ENCODE measurements at regions not wholly inside any gene's neighbourhood (a gene's known extent, or its start where the extent isn't known, plus 50 kb on each side); places are given as distances from the start of the nearest gene placed in this dataset.
A peak's percentile ranks its signal among the peaks of the same experiment; 100 is the strongest.

DNA sequence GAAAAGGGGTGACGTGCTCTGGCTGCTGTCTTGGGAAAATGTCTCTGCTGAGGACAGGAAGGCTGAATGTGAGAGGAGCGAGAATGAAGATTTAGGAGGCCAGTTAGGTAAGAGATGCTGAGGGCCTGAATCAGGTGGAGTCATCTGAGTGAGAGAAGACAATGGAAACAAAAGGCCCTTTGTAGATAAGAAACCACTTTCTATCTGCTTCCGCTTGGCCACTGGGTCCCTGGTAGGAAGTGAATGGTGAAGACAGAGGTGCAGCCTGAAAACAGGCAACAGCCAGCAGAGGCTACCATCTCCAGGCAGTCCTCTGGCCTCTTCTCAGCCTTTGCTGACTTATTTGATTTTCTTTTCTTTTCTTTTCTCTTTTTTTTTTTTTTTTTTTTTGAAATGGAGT is 374.0 kb upstream of the SLC14A2 start:
- intact Hi-C loops (cut with DNase I; ENCODE audit: low total_unique reads) = no loop called here
- TF ChIP-seq POLR2A (IDR thresholded peaks at IDR 0.05) (no peak), EP300 (IDR thresholded peaks at IDR 0.05; ENCODE audit: low read depth) (no peak), POLR2AphosphoS5 (IDR thresholded peaks at IDR 0.05) (no peak)
- TF ChIP-seq, protein P1, sequence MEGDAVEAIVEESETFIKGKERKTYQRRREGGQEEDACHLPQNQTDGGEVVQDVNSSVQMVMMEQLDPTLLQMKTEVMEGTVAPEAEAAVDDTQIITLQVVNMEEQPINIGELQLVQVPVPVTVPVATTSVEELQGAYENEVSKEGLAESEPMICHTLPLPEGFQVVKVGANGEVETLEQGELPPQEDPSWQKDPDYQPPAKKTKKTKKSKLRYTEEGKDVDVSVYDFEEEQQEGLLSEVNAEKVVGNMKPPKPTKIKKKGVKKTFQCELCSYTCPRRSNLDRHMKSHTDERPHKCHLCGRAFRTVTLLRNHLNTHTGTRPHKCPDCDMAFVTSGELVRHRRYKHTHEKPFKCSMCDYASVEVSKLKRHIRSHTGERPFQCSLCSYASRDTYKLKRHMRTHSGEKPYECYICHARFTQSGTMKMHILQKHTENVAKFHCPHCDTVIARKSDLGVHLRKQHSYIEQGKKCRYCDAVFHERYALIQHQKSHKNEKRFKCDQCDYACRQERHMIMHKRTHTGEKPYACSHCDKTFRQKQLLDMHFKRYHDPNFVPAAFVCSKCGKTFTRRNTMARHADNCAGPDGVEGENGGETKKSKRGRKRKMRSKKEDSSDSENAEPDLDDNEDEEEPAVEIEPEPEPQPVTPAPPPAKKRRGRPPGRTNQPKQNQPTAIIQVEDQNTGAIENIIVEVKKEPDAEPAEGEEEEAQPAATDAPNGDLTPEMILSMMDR (IDR thresholded peaks at IDR 0.05) = no peak
- in situ Hi-C loops (cut with MboI; ENCODE audit: low pct_ligation_motif_present in 1 of 4, low pct_unique_long_range_greater_than_20kb in 1 of 4, low sequenced_read_pairs in 3 of 4) = no loop called here
- Histone ChIP-seq H3K27ac (no peak overlapping the region), H3K4me1 (no peaks in the 10 kb centered on the region), H3K27me3 (no peaks in the 10 kb centered on the region), H3K9me3 (no peaks in the 10 kb centered on the region), H3K36me3 (no peaks in the 10 kb centered on the region), H3K4me3 (no peak overlapping the region)
- DNase-seq = no peak
- 74 to 92% methylated on average over 2 to 3 of the region's 3 CpGs for WGBS, 2 donors (ENCODE audit: low coverage in 1 of 2)

- TF ChIP-seq POLR2AphosphoS5 (IDR thresholded peaks at IDR 0.05) (no peak), EP300 (IDR thresholded peaks at IDR 0.05; ENCODE audit: low read depth) (no peak), POLR2A (IDR thresholded peaks at IDR 0.05) (no peak)
- TF ChIP-seq, protein P1 (IDR thresholded peaks at IDR 0.05) = no peak
- in situ Hi-C loops (cut with MboI; ENCODE audit: low pct_ligation_motif_present in 1 of 4, low pct_unique_long_range_greater_than_20kb in 1 of 4, low sequenced_read_pairs in 3 of 4) = no loop called here
- WGBS, 2 donors (ENCODE audit: low coverage in 1 of 2) = 54 to 67% methylated on average over 8 of the region's 8 CpGs
- no peak overlapping the region for H3K4me3 ChIP-seq
- H3K27ac ChIP-seq = no peak overlapping the region
- no peaks in the 10 kb centered on the region for H3K27me3 ChIP-seq
- H3K4me1 ChIP-seq = no peaks in the 10 kb centered on the region
- no peaks in the 10 kb centered on the region for H3K36me3 ChIP-seq
- intact Hi-C loops (cut with DNase I; ENCODE audit: low total_unique reads) = no loop called here
- DNase-seq = no peak
- no peaks in the 10 kb centered on the region for H3K9me3 ChIP-seq
These were observed 373.2 kb upstream of the SLC14A2 start for GRCh38 chr18:45241982-45242565.

DNA sequence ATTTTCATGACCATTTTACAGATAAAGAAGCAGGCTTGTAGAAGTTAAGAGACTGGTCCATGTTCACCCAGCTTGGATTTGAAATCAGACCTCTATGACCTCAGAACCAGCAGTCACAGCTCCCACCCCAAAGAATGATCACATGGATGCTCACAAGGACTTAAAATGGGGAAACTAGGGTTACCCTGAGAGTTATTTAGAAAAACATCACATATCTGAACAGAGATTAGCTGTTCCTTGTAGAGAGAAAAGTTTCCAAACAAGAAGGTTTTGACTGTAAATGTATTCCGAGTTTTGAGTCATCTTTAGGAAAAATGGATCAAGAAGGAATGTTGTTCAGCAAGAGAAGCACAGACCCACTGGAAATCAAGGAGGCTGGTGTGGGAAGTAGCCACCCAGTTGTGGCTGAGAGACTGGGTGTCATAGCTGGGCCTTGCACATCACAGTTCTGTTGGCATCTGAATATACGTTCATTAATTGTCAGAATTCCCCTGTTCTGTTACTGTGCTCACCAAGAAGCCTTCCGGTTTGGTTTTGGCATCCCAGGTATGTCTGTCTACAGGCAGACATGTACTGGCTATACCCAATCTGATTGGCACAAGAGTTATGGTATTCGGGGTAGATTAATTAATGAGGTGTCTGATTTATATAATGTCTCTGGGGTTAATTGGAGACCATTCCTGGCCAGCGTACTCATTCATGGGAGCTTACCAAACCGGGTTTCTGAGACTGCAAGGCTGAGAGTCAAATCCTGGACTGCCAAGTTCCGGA is 371.8 kb upstream of the SLC14A2 start:
- Histone ChIP-seq H3K36me3 (no peaks in the 10 kb centered on the region), H3K27me3 (no peaks in the 10 kb centered on the region), H3K9me3 (no peaks in the 10 kb centered on the region), H3K4me3 (no peak overlapping the region), H3K4me1 (peaks cover 0 to 9% (median 3%) of the 10 kb centered on the region in 4 donors), H3K27ac (peak overlapping the region in 1 of 4 donors; percentile 6)
- WGBS, 2 donors (ENCODE audit: low coverage in 1 of 2) = 68 to 100% methylated on average over 3 to 7 of the region's 7 CpGs
- TF ChIP-seq, protein P1 (IDR thresholded peaks at IDR 0.05) = no peak
- no peak for TF ChIP-seq EP300 (IDR thresholded peaks at IDR 0.05; ENCODE audit: low read depth)
- TF ChIP-seq POLR2AphosphoS5 (IDR thresholded peaks at IDR 0.05) = no peak
- no peak for TF ChIP-seq POLR2A (IDR thresholded peaks at IDR 0.05)
- intact Hi-C loops (cut with DNase I; ENCODE audit: low total_unique reads) = no loop called here
- in situ Hi-C loops (cut with MboI; ENCODE audit: low pct_ligation_motif_present in 1 of 4, low pct_unique_long_range_greater_than_20kb in 1 of 4, low sequenced_read_pairs in 3 of 4) = no loop called here
- DNase-seq = no peak

DNA sequence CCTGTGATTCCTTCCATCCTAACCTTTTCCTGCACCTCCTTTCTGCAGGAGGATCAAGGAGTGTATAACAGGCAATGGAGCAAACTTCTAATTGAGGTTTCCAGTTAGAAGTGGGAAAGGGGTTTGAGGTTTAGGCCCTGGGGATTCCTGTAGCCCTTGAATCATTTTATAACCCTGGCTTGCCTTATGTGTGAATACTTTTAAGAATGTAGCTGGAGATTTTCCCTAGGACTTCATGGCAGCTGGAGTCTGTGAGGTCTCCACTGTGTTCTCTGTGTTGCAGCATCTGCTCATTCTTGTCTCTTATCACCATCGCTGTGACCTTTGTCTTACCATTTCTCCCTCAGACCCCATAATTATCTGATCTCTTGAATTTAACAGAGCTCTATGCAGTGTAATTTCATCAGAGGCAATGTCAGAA is 370.2 kb upstream of the SLC14A2 start:
- H3K4me1 ChIP-seq = peaks cover 0 to 15% (median 5%) of the 10 kb centered on the region in 4 donors
- DNase-seq = no peak
- H3K36me3 ChIP-seq = no peaks in the 10 kb centered on the region
- no peak overlapping the region for H3K27ac ChIP-seq
- intact Hi-C loops (cut with DNase I; ENCODE audit: low total_unique reads) = no loop called here
- no peaks in the 10 kb centered on the region for H3K27me3 ChIP-seq
- no peaks in the 10 kb centered on the region for H3K9me3 ChIP-seq
- in situ Hi-C loops (cut with MboI; ENCODE audit: low pct_ligation_motif_present in 1 of 4, low pct_unique_long_range_greater_than_20kb in 1 of 4, low sequenced_read_pairs in 3 of 4) = no loop called here
- H3K4me3 ChIP-seq = no peak overlapping the region
- 96 to 100% methylated on average over 1 of the region's 1 CpG for WGBS, 2 donors (ENCODE audit: low coverage in 1 of 2)
- no peak for TF ChIP-seq EP300 (IDR thresholded peaks at IDR 0.05; ENCODE audit: low read depth)
- no peak for TF ChIP-seq POLR2A (IDR thresholded peaks at IDR 0.05)
- TF ChIP-seq POLR2AphosphoS5 (IDR thresholded peaks at IDR 0.05) = no peak
- TF ChIP-seq, protein P1 (IDR thresholded peaks at IDR 0.05) = no peak

Measured in transverse colon (tissue), 4 donors.